ENCODE measurements at regions not wholly inside any gene's neighbourhood (a gene's known extent, or its start where the extent isn't known, plus 50 kb on each side); places are given as distances from the start of the nearest gene placed in this dataset.

DNA sequence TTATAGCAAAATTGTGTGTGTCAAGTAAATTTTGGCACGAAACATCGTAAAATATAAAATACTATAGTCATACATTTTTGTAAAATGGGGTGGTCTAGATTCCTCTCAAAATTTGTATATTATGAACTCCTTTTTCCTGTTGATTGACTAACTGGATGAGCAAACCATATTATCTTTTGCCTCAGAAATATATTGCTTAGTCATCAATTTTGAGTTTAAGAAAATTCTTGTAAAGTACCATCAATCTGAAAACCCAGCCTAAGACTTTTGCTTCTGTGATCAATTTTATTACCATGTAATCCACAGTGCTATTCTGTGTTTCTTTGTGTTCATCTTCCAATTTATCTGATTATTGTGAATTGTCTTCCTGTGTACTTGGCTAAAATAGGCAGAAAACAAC lies 98.0 kb upstream of the PCDH18 start (continued):
- TF ChIP-seq, protein P1, sequence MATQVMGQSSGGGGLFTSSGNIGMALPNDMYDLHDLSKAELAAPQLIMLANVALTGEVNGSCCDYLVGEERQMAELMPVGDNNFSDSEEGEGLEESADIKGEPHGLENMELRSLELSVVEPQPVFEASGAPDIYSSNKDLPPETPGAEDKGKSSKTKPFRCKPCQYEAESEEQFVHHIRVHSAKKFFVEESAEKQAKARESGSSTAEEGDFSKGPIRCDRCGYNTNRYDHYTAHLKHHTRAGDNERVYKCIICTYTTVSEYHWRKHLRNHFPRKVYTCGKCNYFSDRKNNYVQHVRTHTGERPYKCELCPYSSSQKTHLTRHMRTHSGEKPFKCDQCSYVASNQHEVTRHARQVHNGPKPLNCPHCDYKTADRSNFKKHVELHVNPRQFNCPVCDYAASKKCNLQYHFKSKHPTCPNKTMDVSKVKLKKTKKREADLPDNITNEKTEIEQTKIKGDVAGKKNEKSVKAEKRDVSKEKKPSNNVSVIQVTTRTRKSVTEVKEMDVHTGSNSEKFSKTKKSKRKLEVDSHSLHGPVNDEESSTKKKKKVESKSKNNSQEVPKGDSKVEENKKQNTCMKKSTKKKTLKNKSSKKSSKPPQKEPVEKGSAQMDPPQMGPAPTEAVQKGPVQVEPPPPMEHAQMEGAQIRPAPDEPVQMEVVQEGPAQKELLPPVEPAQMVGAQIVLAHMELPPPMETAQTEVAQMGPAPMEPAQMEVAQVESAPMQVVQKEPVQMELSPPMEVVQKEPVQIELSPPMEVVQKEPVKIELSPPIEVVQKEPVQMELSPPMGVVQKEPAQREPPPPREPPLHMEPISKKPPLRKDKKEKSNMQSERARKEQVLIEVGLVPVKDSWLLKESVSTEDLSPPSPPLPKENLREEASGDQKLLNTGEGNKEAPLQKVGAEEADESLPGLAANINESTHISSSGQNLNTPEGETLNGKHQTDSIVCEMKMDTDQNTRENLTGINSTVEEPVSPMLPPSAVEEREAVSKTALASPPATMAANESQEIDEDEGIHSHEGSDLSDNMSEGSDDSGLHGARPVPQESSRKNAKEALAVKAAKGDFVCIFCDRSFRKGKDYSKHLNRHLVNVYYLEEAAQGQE (IDR thresholded peaks at IDR 0.05; ENCODE audit: unreplicated experiment): no peak
- TF ChIP-seq, protein P2, sequence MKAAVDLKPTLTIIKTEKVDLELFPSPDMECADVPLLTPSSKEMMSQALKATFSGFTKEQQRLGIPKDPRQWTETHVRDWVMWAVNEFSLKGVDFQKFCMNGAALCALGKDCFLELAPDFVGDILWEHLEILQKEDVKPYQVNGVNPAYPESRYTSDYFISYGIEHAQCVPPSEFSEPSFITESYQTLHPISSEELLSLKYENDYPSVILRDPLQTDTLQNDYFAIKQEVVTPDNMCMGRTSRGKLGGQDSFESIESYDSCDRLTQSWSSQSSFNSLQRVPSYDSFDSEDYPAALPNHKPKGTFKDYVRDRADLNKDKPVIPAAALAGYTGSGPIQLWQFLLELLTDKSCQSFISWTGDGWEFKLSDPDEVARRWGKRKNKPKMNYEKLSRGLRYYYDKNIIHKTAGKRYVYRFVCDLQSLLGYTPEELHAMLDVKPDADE (IDR thresholded peaks at IDR 0.05): no peak
- no peak for TF ChIP-seq POLR2AphosphoS5 (IDR thresholded peaks at IDR 0.05; ENCODE audit: low read depth)
- no peak for TF ChIP-seq JUNB (IDR thresholded peaks at IDR 0.05; ENCODE audit: unreplicated experiment)
- TF ChIP-seq CREB1 (CRISPR knock-in tag; IDR thresholded peaks at IDR 0.05; ENCODE audit: low read depth): no peak
- TF ChIP-seq EZH2phosphoT487 (IDR thresholded peaks at IDR 0.05; ENCODE audit: unreplicated experiment): no peak

DNA sequence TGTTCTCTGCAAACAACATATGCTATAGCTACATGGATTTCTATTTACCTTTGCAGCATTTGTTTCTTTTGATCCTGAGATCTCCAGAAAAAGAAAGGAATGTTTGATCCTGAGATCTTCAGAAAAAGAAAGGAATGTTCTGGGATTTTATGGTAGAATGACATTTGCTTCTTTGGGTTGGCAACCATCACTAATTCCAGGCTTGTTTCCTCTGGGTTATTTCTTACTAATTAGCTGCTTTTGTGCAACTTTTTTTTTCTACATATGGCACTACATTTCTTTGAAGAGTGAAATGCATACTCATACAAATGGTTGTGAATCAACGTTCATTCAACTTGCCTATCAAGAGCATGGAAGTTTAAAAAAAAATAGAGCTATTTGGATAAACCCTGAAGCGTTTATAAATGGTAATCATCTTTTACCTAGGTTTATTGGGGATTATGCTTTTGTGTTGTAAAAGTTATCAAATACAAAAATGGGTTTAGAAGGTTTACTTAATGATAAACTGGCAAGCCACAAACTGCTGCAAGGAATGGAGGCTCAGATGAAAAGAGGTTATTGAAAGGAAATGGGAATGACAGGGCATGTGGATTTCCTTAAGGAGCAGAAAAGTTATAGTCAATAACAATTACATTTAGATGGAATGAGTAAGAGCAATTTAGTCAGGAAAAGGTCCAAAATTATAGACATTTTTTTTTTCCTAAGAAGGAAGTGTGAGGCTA lies 95.6 kb upstream of the PCDH18 start:
- no peak overlapping the region for H3K4me2 ChIP-seq
- DNase-seq (ENCODE audit: low spot score): no peak
- no peak for ATAC-seq
- no peak overlapping the region for H3K27ac ChIP-seq (ENCODE audit: low read depth)
- no peaks in the 10 kb centered on the region for H3K79me2 ChIP-seq (replicated peaks; ENCODE audit: insufficient read depth)
- no peak overlapping the region for H3K27ac Mint-ChIP-seq
- H3F3A ChIP-seq (replicated peaks; ENCODE audit: low read depth): no peaks in the 10 kb centered on the region
- no peak overlapping the region for H3K4me3 ChIP-seq
- no peaks in the 10 kb centered on the region for H3K9me3 Mint-ChIP-seq
- peak overlapping the region; percentile 2; the same call in 1 of the 2 replicates for H2AFZ ChIP-seq
- H3K4me1 Mint-ChIP-seq: peaks cover 5% of the 10 kb centered on the region; the same call in 2 of the 3 replicates
- no peak overlapping the region for H3K4me3 Mint-ChIP-seq
- no peaks in the 10 kb centered on the region for H3K27me3 ChIP-seq (ENCODE audit: insufficient read depth)
- no peaks in the 10 kb centered on the region for H3K36me3 ChIP-seq (ENCODE audit: insufficient read depth)
- H3K9me2 ChIP-seq (ENCODE audit: insufficient read depth): no peaks in the 10 kb centered on the region
- no peaks in the 10 kb centered on the region for H4K20me1 ChIP-seq (replicated peaks; ENCODE audit: insufficient read depth)
- no peaks in the 10 kb centered on the region for H3K36me3 Mint-ChIP-seq (ENCODE audit: low read depth)
- H3K27me3 Mint-ChIP-seq (ENCODE audit: insufficient read depth, low read depth, poor library complexity): peaks cover 2% of the 10 kb centered on the region
- H3K4me1 ChIP-seq (ENCODE audit: insufficient read depth): no peaks in the 10 kb centered on the region
- TF ChIP-seq, protein P2 (IDR thresholded peaks at IDR 0.05): no peak
- TF ChIP-seq NANOG (IDR thresholded peaks at IDR 0.05; ENCODE audit: borderline replicate concordance) (no peak), JUNB (IDR thresholded peaks at IDR 0.05; ENCODE audit: unreplicated experiment) (no peak), POLR2AphosphoS5 (IDR thresholded peaks at IDR 0.05; ENCODE audit: low read depth) (no peak), ZNF331 (CRISPR knock-in tag; IDR thresholded peaks at IDR 0.05; ENCODE audit: low read depth) (no peak)
- TF ChIP-seq, protein P3, sequence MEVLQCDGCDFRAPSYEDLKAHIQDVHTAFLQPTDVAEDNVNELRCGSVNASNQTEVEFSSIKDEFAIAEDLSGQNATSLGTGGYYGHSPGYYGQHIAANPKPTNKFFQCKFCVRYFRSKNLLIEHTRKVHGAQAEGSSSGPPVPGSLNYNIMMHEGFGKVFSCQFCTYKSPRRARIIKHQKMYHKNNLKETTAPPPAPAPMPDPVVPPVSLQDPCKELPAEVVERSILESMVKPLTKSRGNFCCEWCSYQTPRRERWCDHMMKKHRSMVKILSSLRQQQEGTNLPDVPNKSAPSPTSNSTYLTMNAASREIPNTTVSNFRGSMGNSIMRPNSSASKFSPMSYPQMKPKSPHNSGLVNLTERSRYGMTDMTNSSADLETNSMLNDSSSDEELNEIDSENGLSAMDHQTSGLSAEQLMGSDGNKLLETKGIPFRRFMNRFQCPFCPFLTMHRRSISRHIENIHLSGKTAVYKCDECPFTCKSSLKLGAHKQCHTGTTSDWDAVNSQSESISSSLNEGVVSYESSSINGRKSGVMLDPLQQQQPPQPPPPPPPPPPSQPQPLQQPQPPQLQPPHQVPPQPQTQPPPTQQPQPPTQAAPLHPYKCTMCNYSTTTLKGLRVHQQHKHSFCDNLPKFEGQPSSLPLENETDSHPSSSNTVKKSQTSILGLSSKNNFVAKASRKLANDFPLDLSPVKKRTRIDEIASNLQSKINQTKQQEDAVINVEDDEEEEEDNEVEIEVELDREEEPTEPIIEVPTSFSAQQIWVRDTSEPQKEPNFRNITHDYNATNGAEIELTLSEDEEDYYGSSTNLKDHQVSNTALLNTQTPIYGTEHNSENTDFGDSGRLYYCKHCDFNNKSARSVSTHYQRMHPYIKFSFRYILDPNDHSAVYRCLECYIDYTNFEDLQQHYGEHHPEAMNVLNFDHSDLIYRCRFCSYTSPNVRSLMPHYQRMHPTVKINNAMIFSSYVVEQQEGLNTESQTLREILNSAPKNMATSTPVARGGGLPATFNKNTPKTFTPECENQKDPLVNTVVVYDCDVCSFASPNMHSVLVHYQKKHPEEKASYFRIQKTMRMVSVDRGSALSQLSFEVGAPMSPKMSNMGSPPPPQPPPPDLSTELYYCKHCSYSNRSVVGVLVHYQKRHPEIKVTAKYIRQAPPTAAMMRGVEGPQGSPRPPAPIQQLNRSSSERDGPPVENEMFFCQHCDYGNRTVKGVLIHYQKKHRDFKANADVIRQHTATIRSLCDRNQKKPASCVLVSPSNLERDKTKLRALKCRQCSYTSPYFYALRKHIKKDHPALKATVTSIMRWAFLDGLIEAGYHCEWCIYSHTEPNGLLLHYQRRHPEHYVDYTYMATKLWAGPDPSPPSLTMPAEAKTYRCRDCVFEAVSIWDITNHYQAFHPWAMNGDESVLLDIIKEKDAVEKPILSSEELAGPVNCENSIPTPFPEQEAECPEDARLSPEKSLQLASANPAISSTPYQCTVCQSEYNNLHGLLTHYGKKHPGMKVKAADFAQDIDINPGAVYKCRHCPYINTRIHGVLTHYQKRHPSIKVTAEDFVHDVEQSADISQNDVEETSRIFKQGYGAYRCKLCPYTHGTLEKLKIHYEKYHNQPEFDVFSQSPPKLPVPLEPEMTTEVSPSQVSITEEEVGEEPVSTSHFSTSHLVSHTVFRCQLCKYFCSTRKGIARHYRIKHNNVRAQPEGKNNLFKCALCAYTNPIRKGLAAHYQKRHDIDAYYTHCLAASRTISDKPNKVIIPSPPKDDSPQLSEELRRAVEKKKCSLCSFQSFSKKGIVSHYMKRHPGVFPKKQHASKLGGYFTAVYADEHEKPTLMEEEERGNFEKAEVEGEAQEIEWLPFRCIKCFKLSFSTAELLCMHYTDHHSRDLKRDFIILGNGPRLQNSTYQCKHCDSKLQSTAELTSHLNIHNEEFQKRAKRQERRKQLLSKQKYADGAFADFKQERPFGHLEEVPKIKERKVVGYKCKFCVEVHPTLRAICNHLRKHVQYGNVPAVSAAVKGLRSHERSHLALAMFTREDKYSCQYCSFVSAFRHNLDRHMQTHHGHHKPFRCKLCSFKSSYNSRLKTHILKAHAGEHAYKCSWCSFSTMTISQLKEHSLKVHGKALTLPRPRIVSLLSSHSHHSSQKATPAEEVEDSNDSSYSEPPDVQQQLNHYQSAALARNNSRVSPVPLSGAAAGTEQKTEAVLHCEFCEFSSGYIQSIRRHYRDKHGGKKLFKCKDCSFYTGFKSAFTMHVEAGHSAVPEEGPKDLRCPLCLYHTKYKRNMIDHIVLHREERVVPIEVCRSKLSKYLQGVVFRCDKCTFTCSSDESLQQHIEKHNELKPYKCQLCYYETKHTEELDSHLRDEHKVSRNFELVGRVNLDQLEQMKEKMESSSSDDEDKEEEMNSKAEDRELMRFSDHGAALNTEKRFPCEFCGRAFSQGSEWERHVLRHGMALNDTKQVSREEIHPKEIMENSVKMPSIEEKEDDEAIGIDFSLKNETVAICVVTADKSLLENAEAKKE (CRISPR knock-in tag; IDR thresholded peaks at IDR 0.05): no peak
